H1 (cell line): ENCODE measurements at regions not wholly inside any gene's neighbourhood (a gene's known extent, or its start where the extent isn't known, plus 50 kb on each side); places are given as distances from the start of the nearest gene placed in this dataset.

ENCODE experiments used
- CTCF ChIA-PET: fragments of 300-600 bp; sonication (Branson Sonifier 250); formaldehyde crosslinking; loops from one replicate; lab custom pipeline; 2021; ENCODE audit not compliant: partially characterized antibody; lab: Charles Lee
- POLR2A ChIA-PET: fragments of 300-600 bp; sonication (Branson Sonifier 250); formaldehyde crosslinking; loops from one replicate; lab custom pipeline; 2021; ENCODE audit warnings: inconsistent platforms; ENCODE audit not compliant: partially characterized antibody; lab: Charles Lee
- DNase-seq, 2 experiments: peaks; one replicate each; pipeline versions ENCODE4 v3.0.0 to v3.0.0-alpha.2; 2010 to 2022; ENCODE audit warnings: low spot score in 2 of 2, low read depth in 1 of 2, mixed read lengths in 1 of 2
- FAIRE-seq: peaks from 2 replicates; lab custom pipeline; 2011; peaks lifted over from hg19 to GRCh38; lab: Jason Lieb, UNC
- H2AFZ ChIP-seq: 2 replicates; pipeline ENCODE4 v1.8.1; 2012; ENCODE audit warnings: low read length, inconsistent platforms
- H2AK5ac ChIP-seq: 2 replicates; pipeline ENCODE4 v1.6.1; 2013; ENCODE audit warnings: low read depth, low read length
- H2BK120ac ChIP-seq: replicated peaks from 2 replicates; pipeline ENCODE3; 2013; ENCODE audit warnings: low read depth, low read length, inconsistent platforms
- H2BK12ac ChIP-seq: 2 replicates; pipeline ENCODE4 v1.6.1; 2013; ENCODE audit warnings: low read depth, low read length
- H2BK15ac ChIP-seq: 2 replicates; pipeline ENCODE4 v1.6.1; 2013; ENCODE audit warnings: low read length
- H2BK20ac ChIP-seq: 2 replicates; pipeline ENCODE4 v1.6.1; 2013; ENCODE audit warnings: low read length
- H2BK5ac ChIP-seq: 2 replicates; pipeline ENCODE4 v1.6.1; 2013; ENCODE audit warnings: low read depth, low read length
- H3K14ac ChIP-seq: 2 replicates; pipeline ENCODE4 v1.6.1; 2013; ENCODE audit warnings: inconsistent platforms; ENCODE audit not compliant: insufficient read length
- H3K18ac ChIP-seq: 2 replicates; pipeline ENCODE4 v1.6.1; 2013; ENCODE audit warnings: low read length; ENCODE audit errors: extremely low read depth
- H3K23ac ChIP-seq: 2 replicates; pipeline ENCODE4 v1.6.1; 2013; ENCODE audit warnings: inconsistent platforms; ENCODE audit not compliant: insufficient read length
- H3K23me2 ChIP-seq: 2 replicates; pipeline ENCODE4 v1.6.1; 2013; ENCODE audit warnings: low read depth, low read length
- H3K27ac ChIP-seq: 2 replicates; pipeline ENCODE4 v1.6.1; 2011; ENCODE audit warnings: low read depth, low read length, inconsistent platforms
- H3K27me3 ChIP-seq, 4 experiments: replicated peaks in 1 of 4; 1 replicate in 1 of 4; 2 replicates in 3 of 4; pipeline versions ENCODE4 v1.6.1 to v1.8.1; 2011 to 2013; ENCODE audit warnings: low read length in 3 of 4, mild to moderate bottlenecking in 3 of 4, inconsistent platforms in 2 of 4, mixed read lengths in 2 of 4, moderate library complexity in 1 of 4; ENCODE audit not compliant: control insufficient read depth in 3 of 4, insufficient read depth in 3 of 4; ENCODE audit errors: extremely low read depth in 1 of 4
- H3K36me3 ChIP-seq, 4 experiments: 2 replicates each; pipeline versions ENCODE4 v1.6.1 to v1.8.1; 2011 to 2013; ENCODE audit warnings: mild to moderate bottlenecking in 4 of 4, low read length in 3 of 4, moderate library complexity in 2 of 4, control low read depth in 1 of 4, inconsistent platforms in 1 of 4; ENCODE audit not compliant: insufficient read depth in 4 of 4, control insufficient read depth in 2 of 4
- H3K4ac ChIP-seq: replicated peaks from 2 replicates; pipeline ENCODE3; 2013; ENCODE audit warnings: low read length, low read depth, mixed read lengths, inconsistent platforms; ENCODE audit not compliant: insufficient read length
- H3K4me1 ChIP-seq, 4 experiments: replicated peaks in 1 of 4; 1 replicate in 1 of 4; 2 replicates in 3 of 4; pipeline versions ENCODE4 v1.6.1 to v1.8.1; 2011 to 2013; ENCODE audit warnings: low read length in 3 of 4, inconsistent platforms in 2 of 4, mixed read lengths in 1 of 4; ENCODE audit not compliant: insufficient read depth in 4 of 4, control insufficient read depth in 3 of 4
- H3K4me2 ChIP-seq, 2 experiments: 2 replicates each; pipeline versions ENCODE4 v1.6.1 to v1.8.1; 2011 to 2013; ENCODE audit warnings: low read depth in 2 of 2, low read length in 2 of 2, control low read depth in 1 of 2, inconsistent platforms in 1 of 2, mild to moderate bottlenecking in 1 of 2; ENCODE audit not compliant: insufficient read depth in 1 of 2
- H3K4me3 ChIP-seq, 4 experiments: fragments of 200-600, 300-600 bp in 1 of 4; sonication (generic), shearing (Covaris generic), sonication (Bioruptor Twin) in 1 of 4; 2 replicates each; pipeline versions ENCODE4 v1.5.1 to v1.8.1; 2011 to 2016; ENCODE audit warnings: low read length in 4 of 4, low read depth in 3 of 4, control low read depth in 2 of 4, inconsistent platforms in 2 of 4, mild to moderate bottlenecking in 2 of 4, mixed read lengths in 1 of 4, moderate library complexity in 1 of 4; ENCODE audit not compliant: insufficient read depth in 2 of 4; ENCODE audit errors: extremely low read depth in 1 of 4
- H3K56ac ChIP-seq: replicated peaks from 2 replicates; pipeline ENCODE3; 2013; ENCODE audit warnings: low read depth, mild to moderate bottlenecking, mixed read lengths, low read length, inconsistent platforms; ENCODE audit not compliant: insufficient read length
- H3K79me1 ChIP-seq: 2 replicates; pipeline ENCODE4 v1.6.1; 2013; ENCODE audit warnings: low read depth, low read length, control low read depth
- H3K79me2 ChIP-seq, 2 experiments: 2 replicates each; pipeline versions ENCODE4 v1.6.1 to v1.8.1; 2012 to 2013; ENCODE audit warnings: low read length in 2 of 2, mild to moderate bottlenecking in 2 of 2, inconsistent platforms in 1 of 2; ENCODE audit not compliant: insufficient read depth in 2 of 2, control insufficient read depth in 1 of 2
- H3K9ac ChIP-seq, 4 experiments: replicated peaks in 1 of 4; 1 replicate in 1 of 4; 2 replicates in 3 of 4; pipeline versions ENCODE4 v1.6.1 to v1.8.1; 2011 to 2013; ENCODE audit warnings: low read depth in 3 of 4, low read length in 3 of 4, control low read depth in 2 of 4, mild to moderate bottlenecking in 2 of 4, moderate library complexity in 2 of 4, inconsistent platforms in 1 of 4; ENCODE audit errors: extremely low read depth in 1 of 4
- H3K9me3 ChIP-seq, 2 experiments: 2 replicates each; pipeline versions ENCODE4 v1.6.1 to v1.8.1; 2012 to 2013; ENCODE audit warnings: mild to moderate bottlenecking in 2 of 2, moderate library complexity in 2 of 2, control low read depth in 1 of 2, inconsistent platforms in 1 of 2, low read depth in 1 of 2, low read length in 1 of 2, mixed read lengths in 1 of 2; ENCODE audit not compliant: insufficient read depth in 2 of 2
- H4K20me1 ChIP-seq, 2 experiments: replicated peaks in 1 of 2; 2 replicates each; pipeline versions ENCODE3 to v1.8.1; 2011 to 2013; ENCODE audit warnings: inconsistent platforms in 2 of 2, low read length in 2 of 2, mild to moderate bottlenecking in 1 of 2; ENCODE audit not compliant: insufficient read depth in 2 of 2, control insufficient read depth in 1 of 2
- H4K5ac ChIP-seq: 2 replicates; pipeline ENCODE4 v1.6.1; 2013; ENCODE audit warnings: low read length, low read depth, mixed read lengths, inconsistent platforms; ENCODE audit not compliant: insufficient read length
- H4K8ac ChIP-seq: 2 replicates; pipeline ENCODE4 v1.8.0; 2013; ENCODE audit warnings: mild to moderate bottlenecking, moderate library complexity, low read length, inconsistent platforms; ENCODE audit not compliant: insufficient read depth; ENCODE audit errors: extremely low read depth
- H4K91ac ChIP-seq: replicated peaks from 2 replicates; pipeline ENCODE3; 2013; ENCODE audit warnings: low read length, mixed read lengths, inconsistent platforms; ENCODE audit not compliant: insufficient read length
- BRCA1 ChIP-seq: IDR thresholded peaks from 2 replicates; pipeline ENCODE4 v1.6.1; 2012; ENCODE audit warnings: low read depth, low read length, improper control_type of control experiment
- CBX8 ChIP-seq: fragments of 300-800, 300-1000 bp; sonication (generic); IDR thresholded peaks from 2 replicates; pipeline ENCODE4 v1.7.1; 2016; ENCODE audit warnings: low read depth, low read length, borderline replicate concordance
- CHD1 ChIP-seq: IDR thresholded peaks from 2 replicates; pipeline ENCODE4 v1.6.1; 2012; ENCODE audit warnings: low read depth, low read length, improper control_type of control experiment
- CHD2 ChIP-seq: IDR thresholded peaks from 2 replicates; pipeline ENCODE4 v1.6.1; 2012; ENCODE audit warnings: low read length, improper control_type of control experiment
- EP300 ChIP-seq, 2 experiments: IDR thresholded peaks; 1 replicate in 1 of 2; 2 replicates in 1 of 2; pipeline ENCODE4 v1.6.1; 2011 to 2012; ENCODE audit warnings: low read depth in 2 of 2, low read length in 2 of 2, mild to moderate bottlenecking in 2 of 2, borderline replicate concordance in 1 of 2, inconsistent platforms in 1 of 2, moderate library complexity in 1 of 2
- NRF1 ChIP-seq: IDR thresholded peaks from 2 replicates; pipeline ENCODE4 v1.6.1; 2011; ENCODE audit warnings: mild to moderate bottlenecking, low read depth, low read length, improper control_type of control experiment
- SIRT6 ChIP-seq: IDR thresholded peaks from one replicate; pipeline ENCODE4 v1.7.1; 2012; ENCODE audit warnings: low read length, inconsistent platforms
- whole genome bisulfite sequencing, 2 experiments: shearing (Covaris generic) in 1 of 2; methylation state at CpG; one replicate each; pipeline versions ENCODE4 v1.1.6 to v1.1.7; 2013 to 2015; ENCODE audit warnings: low lambda C conversion rate in 2 of 2, mixed read lengths in 2 of 2, inconsistent platforms in 1 of 2, low coverage in 1 of 2, missing lambda C conversion rate in 1 of 2; ENCODE audit not compliant: insufficient replicate concordance in 2 of 2, insufficient coverage in 1 of 2, insufficient read length in 1 of 2; ENCODE audit errors: extremely low coverage in 1 of 2, missing lambda C conversion rate in 1 of 2; 5-methylcytosine and 5-hydroxymethylcytosine counted together
- TF ChIP-seq, protein P1 (sequence below), 3 experiments: IDR thresholded peaks; 1 replicate in 2 of 3; 2 replicates in 1 of 3; pipeline versions ENCODE4 v1.5.1 to v1.6.1; 2011; ENCODE audit warnings: low read length in 3 of 3, mild to moderate bottlenecking in 3 of 3, inconsistent platforms in 2 of 3, low read depth in 1 of 3, moderate library complexity in 1 of 3; ENCODE audit not compliant: insufficient read depth in 1 of 3; ENCODE audit errors: control extremely low read depth in 1 of 3

DNA sequence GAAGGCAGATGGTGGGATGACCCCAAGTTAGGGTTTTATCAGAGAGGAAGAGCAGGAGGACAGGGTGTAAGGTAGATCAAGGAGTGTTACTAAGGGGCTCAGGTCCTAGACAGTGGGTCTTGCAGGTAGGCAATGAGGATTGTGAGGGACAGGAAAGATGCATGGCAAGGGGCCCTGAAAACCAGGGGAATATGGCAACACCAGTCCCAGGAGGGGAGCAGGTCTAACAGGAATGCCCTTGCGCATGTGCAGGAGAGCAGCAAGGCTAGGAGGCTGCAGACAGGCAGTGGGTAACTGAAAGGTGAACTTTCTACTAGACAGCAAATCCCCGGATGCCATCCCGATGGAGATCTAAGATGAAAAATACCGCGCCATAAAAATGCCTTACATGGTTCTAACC, 211.3 kb downstream of the ALG10 start:
- Histone ChIP-seq H2BK15ac (no peak overlapping the region), H2BK12ac (no peak overlapping the region), H2BK120ac (no peak overlapping the region), H2AFZ (no peak overlapping the region), H3K79me2 (no peaks in the 10 kb centered on the region), H4K5ac (no peak overlapping the region), H3K4me3 (no peak overlapping the region), H3K23me2 (peaks cover 6% of the 10 kb centered on the region; the same call in 1 of the 2 replicates), H4K20me1 (peaks cover 0 to 5% of the 10 kb centered on the region in 2 experiments), H3K4me2 (no peak overlapping the region), H3K79me1 (no peaks in the 10 kb centered on the region), H3K9me3 (peaks cover 68 to 91% of the 10 kb centered on the region in 2 experiments), H3K56ac (no peak overlapping the region), H2AK5ac (no peak overlapping the region), H3K36me3 (no peaks in the 10 kb centered on the region; a peak in 1 of 8 replicates), H3K9ac (no peak overlapping the region), H3K14ac (no peak overlapping the region), H3K4me1 (no peaks in the 10 kb centered on the region), H4K91ac (no peak overlapping the region), H3K4ac (no peak overlapping the region), H2BK5ac (no peak overlapping the region), H3K18ac (no peak overlapping the region), H4K8ac (no peak overlapping the region), H3K23ac (no peak overlapping the region), H2BK20ac (no peak overlapping the region), H3K27me3 (no peaks in the 10 kb centered on the region), H3K27ac (no peak overlapping the region)
- no peak for FAIRE-seq
- 90% methylated on average over 5 of the region's 5 CpGs; no CpG with 5 or more reads in 1 of the 2 experiments for WGBS, 2 experiments
- ChIA-PET POLR2A (no interaction called here), CTCF (no interaction called here)
- TF ChIP-seq SIRT6 (no peak), CHD1 (no peak), EP300 (IDR thresholded peaks at IDR 0.05; ENCODE audit: borderline replicate concordance in 1 of 2, low read depth in 2 of 2, low read length in 2 of 2) (no peak), NRF1 (no peak), CBX8 (no peak), BRCA1 (no peak), CHD2 (no peak)
- TF ChIP-seq, protein P1, sequence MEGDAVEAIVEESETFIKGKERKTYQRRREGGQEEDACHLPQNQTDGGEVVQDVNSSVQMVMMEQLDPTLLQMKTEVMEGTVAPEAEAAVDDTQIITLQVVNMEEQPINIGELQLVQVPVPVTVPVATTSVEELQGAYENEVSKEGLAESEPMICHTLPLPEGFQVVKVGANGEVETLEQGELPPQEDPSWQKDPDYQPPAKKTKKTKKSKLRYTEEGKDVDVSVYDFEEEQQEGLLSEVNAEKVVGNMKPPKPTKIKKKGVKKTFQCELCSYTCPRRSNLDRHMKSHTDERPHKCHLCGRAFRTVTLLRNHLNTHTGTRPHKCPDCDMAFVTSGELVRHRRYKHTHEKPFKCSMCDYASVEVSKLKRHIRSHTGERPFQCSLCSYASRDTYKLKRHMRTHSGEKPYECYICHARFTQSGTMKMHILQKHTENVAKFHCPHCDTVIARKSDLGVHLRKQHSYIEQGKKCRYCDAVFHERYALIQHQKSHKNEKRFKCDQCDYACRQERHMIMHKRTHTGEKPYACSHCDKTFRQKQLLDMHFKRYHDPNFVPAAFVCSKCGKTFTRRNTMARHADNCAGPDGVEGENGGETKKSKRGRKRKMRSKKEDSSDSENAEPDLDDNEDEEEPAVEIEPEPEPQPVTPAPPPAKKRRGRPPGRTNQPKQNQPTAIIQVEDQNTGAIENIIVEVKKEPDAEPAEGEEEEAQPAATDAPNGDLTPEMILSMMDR (IDR thresholded peaks at IDR 0.05; ENCODE audit: control extremely low read depth in 1 of 3, insufficient read depth in 1 of 3, low read depth in 1 of 3, low read length in 3 of 3): no peak
- no peak for DNase-seq
